Thymus (tissue), 11 donors: ENCODE measurements at regions not wholly inside any gene's neighbourhood (a gene's known extent, or its start where the extent isn't known, plus 50 kb on each side); places are given as distances from the start of the nearest gene placed in this dataset.

Experiments
- DNase-seq, 9 donors: peaks; one replicate each; pipeline ENCODE4 v3.0.0-alpha.2; 2013; ENCODE audit warnings: low spot score in 9 of 9, low read depth in 6 of 9, missing footprints in 1 of 9
- H3K27ac ChIP-seq, 2 donors: one replicate each; pipeline ENCODE4 v1.5.1; 2013; ENCODE audit warnings: control low read depth in 1 of 2, low read depth in 1 of 2, low read length in 1 of 2, mild to moderate bottlenecking in 1 of 2, moderate library complexity in 1 of 2
- H3K27me3 ChIP-seq, 2 donors: one replicate each; pipeline ENCODE4 v1.5.1; 2013; ENCODE audit warnings: low read length in 1 of 2; ENCODE audit not compliant: control insufficient read depth in 2 of 2, insufficient read depth in 1 of 2
- H3K36me3 ChIP-seq, 2 donors: one replicate each; pipeline ENCODE4 v1.5.1; 2013; ENCODE audit warnings: low read length in 1 of 2, mild to moderate bottlenecking in 1 of 2, moderate library complexity in 1 of 2; ENCODE audit not compliant: control insufficient read depth in 2 of 2, insufficient read depth in 2 of 2
- H3K4me1 ChIP-seq, 2 donors: one replicate each; pipeline ENCODE4 v1.5.1; 2013; ENCODE audit warnings: low read length in 2 of 2; ENCODE audit not compliant: control insufficient read depth in 2 of 2, insufficient read depth in 2 of 2
- H3K4me3 ChIP-seq, 2 donors: one replicate each; pipeline ENCODE4 v1.5.1; 2013; ENCODE audit warnings: low read length in 2 of 2, control low read depth in 1 of 2, mild to moderate bottlenecking in 1 of 2
- H3K9me3 ChIP-seq, 2 donors: one replicate each; pipeline ENCODE4 v1.5.1; 2013; ENCODE audit warnings: low read length in 1 of 2, mild to moderate bottlenecking in 1 of 2; ENCODE audit not compliant: control insufficient read depth in 2 of 2, insufficient read depth in 1 of 2
- WGBS: extraction: QIAGEN DNeasy Blood & Tissue Kit; methylation state at CpG from one replicate; pipeline ENCODE4 v1.1.7; 2013; 5-methylcytosine and 5-hydroxymethylcytosine counted together
- donor health status: healthy.

GRCh38 chr22:49461674-49462073, 366.0 kb downstream of the BRD1 start:
- 97% methylated on average over 19 of the region's 19 CpGs for WGBS
- no peak overlapping the region for H3K27ac ChIP-seq
- H3K27me3 ChIP-seq: no peaks in the 10 kb centered on the region
- H3K4me3 ChIP-seq: no peak overlapping the region
- H3K9me3 ChIP-seq: no peaks in the 10 kb centered on the region
- H3K36me3 ChIP-seq: no peaks in the 10 kb centered on the region
- peaks cover 0 to 3% of the 10 kb centered on the region in 2 donors for H3K4me1 ChIP-seq
- DNase-seq: no peak

- 73% methylated on average over 15 of the region's 15 CpGs for WGBS
- no peaks in the 10 kb centered on the region for H3K36me3 ChIP-seq
- no peaks in the 10 kb centered on the region for H3K27me3 ChIP-seq
- no peak overlapping the region for H3K4me3 ChIP-seq
- no peaks in the 10 kb centered on the region for H3K9me3 ChIP-seq
- peaks cover 0 to 3% of the 10 kb centered on the region in 2 donors for H3K4me1 ChIP-seq
- no peak overlapping the region for H3K27ac ChIP-seq
- DNase-seq: no peak
These were observed 366.9 kb downstream of the BRD1 start for GRCh38 chr22:49460592-49461281.

GRCh38 chr22:49460091-49460490, 367.6 kb downstream of the BRD1 start:
- no peak overlapping the region for H3K4me3 ChIP-seq
- H3K27ac ChIP-seq: no peak overlapping the region
- H3K36me3 ChIP-seq: no peaks in the 10 kb centered on the region
- H3K27me3 ChIP-seq: no peaks in the 10 kb centered on the region
- peaks cover 0 to 3% of the 10 kb centered on the region in 2 donors for H3K4me1 ChIP-seq
- WGBS: 95% methylated on average over 5 of the region's 5 CpGs
- no peaks in the 10 kb centered on the region for H3K9me3 ChIP-seq
- DNase-seq: no peak

GRCh38 chr22:49458708-49459099, 369.0 kb downstream of the BRD1 start:
- H3K9me3 ChIP-seq: no peaks in the 10 kb centered on the region
- H3K27me3 ChIP-seq: no peaks in the 10 kb centered on the region

GRCh38 chr22:49457946-49458707, 369.5 kb downstream of the BRD1 start:
- H3K4me3 ChIP-seq: no peak overlapping the region
- no peaks in the 10 kb centered on the region for H3K9me3 ChIP-seq
- DNase-seq: no peak
- no peaks in the 10 kb centered on the region for H3K36me3 ChIP-seq
- H3K4me1 ChIP-seq: no peaks in the 10 kb centered on the region
- 95% methylated on average over 14 of the region's 14 CpGs for WGBS
- no peak overlapping the region for H3K27ac ChIP-seq
- no peaks in the 10 kb centered on the region for H3K27me3 ChIP-seq

More at GRCh38 chr22:49458708-49459099, 369.0 kb downstream of the BRD1 start:
- no peaks in the 10 kb centered on the region for H3K36me3 ChIP-seq
- no peak for DNase-seq
- 97% methylated on average over 15 of the region's 15 CpGs for WGBS
- no peak overlapping the region for H3K4me3 ChIP-seq
- H3K27ac ChIP-seq: no peak overlapping the region
- H3K4me1 ChIP-seq: no peaks in the 10 kb centered on the region

GRCh38 chr22:49457146-49457545, 370.5 kb downstream of the BRD1 start:
- no peak for DNase-seq
- H3K4me1 ChIP-seq: no peaks in the 10 kb centered on the region
- no peaks in the 10 kb centered on the region for H3K9me3 ChIP-seq
- H3K4me3 ChIP-seq: no peak overlapping the region
- H3K36me3 ChIP-seq: no peaks in the 10 kb centered on the region
- no peaks in the 10 kb centered on the region for H3K27me3 ChIP-seq
- H3K27ac ChIP-seq: no peak overlapping the region
- 89% methylated on average over 17 of the region's 17 CpGs for WGBS

- DNase-seq: no peak
- H3K27ac ChIP-seq: no peak overlapping the region
- H3K4me3 ChIP-seq: no peak overlapping the region
- no peaks in the 10 kb centered on the region for H3K36me3 ChIP-seq
- H3K4me1 ChIP-seq: no peaks in the 10 kb centered on the region
- 78% methylated on average over 11 of the region's 11 CpGs for WGBS
- no peaks in the 10 kb centered on the region for H3K9me3 ChIP-seq
- peaks cover 4 to 12% of the 10 kb centered on the region in 2 donors for H3K27me3 ChIP-seq
These were observed 372.1 kb downstream of the BRD1 start for GRCh38 chr22:49455595-49455994.

GRCh38 chr22:49454726-49455125, 372.9 kb downstream of the BRD1 start:
- H3K27me3 ChIP-seq: peaks cover 4 to 20% of the 10 kb centered on the region in 2 donors
- H3K9me3 ChIP-seq: no peaks in the 10 kb centered on the region
- H3K36me3 ChIP-seq: no peaks in the 10 kb centered on the region
- H3K4me1 ChIP-seq: no peaks in the 10 kb centered on the region
- 96% methylated on average over 7 of the region's 7 CpGs for WGBS
- no peak overlapping the region for H3K27ac ChIP-seq
- H3K4me3 ChIP-seq: no peak overlapping the region
- no peak for DNase-seq

GRCh38 chr22:49453771-49454170, 373.9 kb downstream of the BRD1 start:
- Histone ChIP-seq H3K9me3 (no peaks in the 10 kb centered on the region), H3K27me3 (peaks cover 4 to 29% of the 10 kb centered on the region in 2 donors), H3K4me3 (no peak overlapping the region), H3K36me3 (no peaks in the 10 kb centered on the region), H3K27ac (no peak overlapping the region), H3K4me1 (no peaks in the 10 kb centered on the region)
- DNase-seq: no peak
- 96% methylated on average over 15 of the region's 15 CpGs for WGBS
